Eye (tissue), 1 donor: ENCODE measurements at regions not wholly inside any gene's neighbourhood (a gene's known extent, or its start where the extent isn't known, plus 50 kb on each side); places are given as distances from the start of the nearest gene placed in this dataset.

Source experiments
- DNase-seq: peaks from one replicate; pipeline ENCODE4 v3.0.0-alpha.2; 2015

- peak; percentile 51 for DNase-seq
Observed at GRCh38 chr20:2237059-2237458, 58.7 kb upstream of the TGM3 start.

- DNase-seq, result no peak
Observed at GRCh38 chr20:2238601-2239000, 57.2 kb upstream of the TGM3 start.

GRCh38 chr20:2240835-2241234 is 55.0 kb upstream of the TGM3 start:
- DNase-seq, result no peak

GRCh38 chr20:2242678-2243077 is 53.1 kb upstream of the TGM3 start:
- DNase-seq, result no peak

- DNase-seq, result no peak
Observed at GRCh38 chr20:2244523-2244922, 51.3 kb upstream of the TGM3 start.

GRCh38 chr20:2244993-2245392 is 50.8 kb upstream of the TGM3 start:
- no peak for DNase-seq

- no peak for DNase-seq
Observed at GRCh38 chr20:2245637-2246036, 50.2 kb upstream of the TGM3 start.
